ENCODE measurements at regions not wholly inside any gene's neighbourhood (a gene's known extent, or its start where the extent isn't known, plus 50 kb on each side); places are given as distances from the start of the nearest gene placed in this dataset.
A peak's percentile ranks its signal among the peaks of the same experiment; 100 is the strongest.

DNA sequence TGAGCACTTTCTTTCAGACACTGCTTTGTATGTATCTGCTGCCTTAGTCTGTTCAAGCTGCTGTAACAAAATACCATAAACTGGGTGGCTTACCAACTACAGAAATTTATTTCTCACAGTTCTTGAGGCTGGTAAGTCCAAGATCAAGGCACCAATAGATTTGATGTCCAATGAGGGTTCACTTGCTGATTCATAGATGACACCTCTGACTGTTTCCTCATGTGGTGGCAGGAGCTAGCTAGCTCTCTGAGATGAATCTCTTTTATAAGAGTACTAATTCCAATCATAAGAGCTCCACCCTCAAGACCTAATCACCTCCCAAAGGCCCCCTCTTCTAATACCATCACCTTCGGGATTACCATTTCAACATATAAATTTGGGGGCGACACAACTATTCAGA is 76.6 kb upstream of the ADO start:
- intact Hi-C loops (cut with DNase I; ENCODE audit: low total_unique reads), result no loop called here
- H3K4me3 ChIP-seq, result no peak overlapping the region
- H3K4me1 ChIP-seq, result no peaks in the 10 kb centered on the region
- no peaks in the 10 kb centered on the region for H3K9me3 ChIP-seq
- in situ Hi-C loops (cut with MboI; ENCODE audit: low sequenced_read_pairs in 4 of 4), result no loop called here
- no peaks in the 10 kb centered on the region for H3K36me3 ChIP-seq
- ATAC-seq (no peak), DNase-seq (no peak)
- TF ChIP-seq POLR2A (IDR thresholded peaks at IDR 0.05) (no peak), CTCF (IDR thresholded peaks at IDR 0.05 in 4 of 5, conservative IDR thresholded peaks at IDR 0.05 in 1 of 5) (no peak)
- H3K27me3 ChIP-seq, result no peaks in the 10 kb centered on the region
- no peak overlapping the region for H3K27ac ChIP-seq

DNA sequence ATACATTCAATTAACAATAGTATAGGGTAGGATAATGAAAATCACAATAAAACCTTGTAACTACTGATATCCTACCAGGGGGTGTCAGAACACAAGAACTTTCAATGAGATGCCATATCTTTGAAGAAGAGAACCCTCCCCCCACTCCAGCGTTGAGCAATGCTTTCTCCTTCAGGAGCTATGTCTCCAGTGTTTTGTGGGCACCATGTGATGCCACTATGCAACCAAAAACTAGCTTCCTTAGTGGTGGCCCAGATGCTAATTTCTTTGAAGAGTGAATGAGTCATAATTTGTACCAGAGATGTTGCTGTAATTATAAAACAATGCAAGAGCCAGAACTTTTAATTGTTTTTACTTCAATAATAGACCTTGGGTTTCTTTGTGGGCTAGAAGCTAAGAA is 76.0 kb upstream of the ADO start:
- Histone ChIP-seq H3K27ac (no peak overlapping the region), H3K4me1 (no peaks in the 10 kb centered on the region), H3K4me3 (no peak overlapping the region), H3K9me3 (no peaks in the 10 kb centered on the region), H3K36me3 (no peaks in the 10 kb centered on the region), H3K27me3 (no peaks in the 10 kb centered on the region)
- in situ Hi-C loops (cut with MboI; ENCODE audit: low sequenced_read_pairs in 4 of 4) (no loop called here), intact Hi-C loops (cut with DNase I; ENCODE audit: low total_unique reads) (no loop called here)
- no peak for ATAC-seq
- TF ChIP-seq CTCF (IDR thresholded peaks at IDR 0.05 in 4 of 5, conservative IDR thresholded peaks at IDR 0.05 in 1 of 5) (no peak), POLR2A (IDR thresholded peaks at IDR 0.05) (no peak)
- DNase-seq, result no peak

DNA sequence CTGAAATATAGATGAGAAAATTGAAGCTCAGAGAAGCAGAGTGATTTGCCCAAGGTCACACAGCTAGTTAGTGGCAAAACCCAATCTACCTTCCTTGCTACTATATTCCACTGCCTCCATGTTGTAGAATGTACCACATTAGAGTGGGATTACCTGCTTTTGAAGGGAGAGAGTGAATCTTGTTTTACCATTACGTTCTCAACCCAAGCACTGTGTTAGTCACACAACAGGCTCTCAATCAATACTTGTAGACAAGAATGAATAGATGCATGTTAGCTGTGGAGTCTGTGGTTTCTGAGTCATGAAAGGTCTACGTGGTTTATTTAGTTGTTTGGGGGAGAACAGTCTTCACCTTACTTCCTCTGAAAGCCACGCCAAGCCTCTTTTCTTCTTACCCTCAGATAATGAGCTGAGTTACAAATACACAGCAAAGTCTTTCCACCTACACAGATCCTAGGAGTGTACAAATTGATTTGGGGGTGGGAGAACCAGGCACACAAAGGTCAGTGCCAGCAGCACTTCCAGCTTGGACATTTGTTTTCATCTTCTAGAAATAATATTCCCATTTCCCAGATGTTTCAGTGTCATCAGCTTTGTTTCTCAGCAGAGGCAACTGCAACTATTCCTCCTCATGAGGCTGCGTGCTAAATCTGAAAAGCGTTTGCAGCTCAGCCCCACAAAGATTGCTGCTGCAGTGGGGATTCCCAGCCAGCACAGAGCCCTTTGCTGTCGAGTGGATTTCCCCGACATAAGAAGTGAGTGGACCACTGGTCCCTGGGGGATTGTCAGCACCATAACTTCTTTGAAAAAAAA is 71.5 kb upstream of the ADO start:
- H3K9me3 ChIP-seq, result no peaks in the 10 kb centered on the region
- no peak overlapping the region for H3K27ac ChIP-seq
- H3K27me3 ChIP-seq, result no peaks in the 10 kb centered on the region
- H3K36me3 ChIP-seq, result no peaks in the 10 kb centered on the region
- H3K4me1 ChIP-seq, result no peaks in the 10 kb centered on the region
- no peak overlapping the region for H3K4me3 ChIP-seq
- in situ Hi-C loops (cut with MboI; ENCODE audit: low sequenced_read_pairs in 4 of 4) (no loop called here), intact Hi-C loops (cut with DNase I; ENCODE audit: low total_unique reads) (no loop called here)
- TF ChIP-seq CTCF (IDR thresholded peaks at IDR 0.05 in 4 of 5, conservative IDR thresholded peaks at IDR 0.05 in 1 of 5), result no peak
- no peak for TF ChIP-seq POLR2A (IDR thresholded peaks at IDR 0.05)
- DNase-seq (no peak), ATAC-seq (no peak)

GRCh38 chr10:62733654-62734293 is 70.7 kb upstream of the ADO start:
- no peaks in the 10 kb centered on the region for H3K9me3 ChIP-seq
- in situ Hi-C loops (cut with MboI; ENCODE audit: low sequenced_read_pairs in 4 of 4), result no loop called here
- H3K36me3 ChIP-seq, result no peaks in the 10 kb centered on the region
- peak; percentile 74 to 77 for ATAC-seq
- H3K4me1 ChIP-seq, result no peaks in the 10 kb centered on the region
- no peak overlapping the region for H3K4me3 ChIP-seq
- intact Hi-C loops (cut with DNase I; ENCODE audit: low total_unique reads), result no loop called here
- TF ChIP-seq CTCF (IDR thresholded peaks at IDR 0.05 in 4 of 5, conservative IDR thresholded peaks at IDR 0.05 in 1 of 5), result no peak
- TF ChIP-seq POLR2A (IDR thresholded peaks at IDR 0.05), result no peak
- peak overlapping the region in 1 of 4 donors; percentile 11 for H3K27ac ChIP-seq
- H3K27me3 ChIP-seq, result no peaks in the 10 kb centered on the region
- DNase-seq, result peak; percentile 27 to 47

All from gastrocnemius medialis (tissue), 4 donors.